WERI-Rb-1 (cell line): ENCODE measurements at regions not wholly inside any gene's neighbourhood (a gene's known extent, or its start where the extent isn't known, plus 50 kb on each side); places are given as distances from the start of the nearest gene placed in this dataset.
"Not testable (repeated sequence)": the region's sequence is repeated elsewhere in the genome, so short reads cannot be mapped to it uniquely, and the experiment has no call there.

Experiments used
- DNase-seq: peaks from one replicate; pipeline ENCODE4 v3.0.0-alpha.2; 2020
- H3K27ac ChIP-seq: fragments of 250-450 bp; sonication (Bioruptor Pico); 2 replicates; pipeline ENCODE4 v1.5.1; 2020; ENCODE audit warnings: mild to moderate bottlenecking, moderate library complexity
- H3K27me3 ChIP-seq: fragments of 250-450 bp; sonication (Bioruptor Pico); 2 replicates; pipeline ENCODE4 v1.5.1; 2021; ENCODE audit warnings: mild to moderate bottlenecking, low read depth, moderate library complexity; ENCODE audit not compliant: insufficient read depth, severe bottlenecking
- H3K36me3 ChIP-seq: fragments of 250-450 bp; sonication (Bioruptor Pico); 2 replicates; pipeline ENCODE4 v1.5.1; 2020; ENCODE audit warnings: mild to moderate bottlenecking, moderate library complexity
- H3K4me3 ChIP-seq: 2 replicates; pipeline ENCODE4 v1.5.1; 2011; ENCODE audit warnings: low read depth, mild to moderate bottlenecking, control low read depth, low read length
- H3K9me3 ChIP-seq: fragments of 250-450 bp; sonication (Bioruptor Pico); 2 replicates; pipeline ENCODE4 v1.5.1; 2021; ENCODE audit warnings: mild to moderate bottlenecking, moderate library complexity; ENCODE audit not compliant: severe bottlenecking

- not testable (repeated sequence) for H3K36me3 ChIP-seq, H3K27ac ChIP-seq, H3K4me3 ChIP-seq, DNase-seq, H3K27me3 ChIP-seq, H3K9me3 ChIP-seq
These were observed 155.9 kb downstream of the CWH43 start for GRCh38 chr4:49141955-49142354.

DNA sequence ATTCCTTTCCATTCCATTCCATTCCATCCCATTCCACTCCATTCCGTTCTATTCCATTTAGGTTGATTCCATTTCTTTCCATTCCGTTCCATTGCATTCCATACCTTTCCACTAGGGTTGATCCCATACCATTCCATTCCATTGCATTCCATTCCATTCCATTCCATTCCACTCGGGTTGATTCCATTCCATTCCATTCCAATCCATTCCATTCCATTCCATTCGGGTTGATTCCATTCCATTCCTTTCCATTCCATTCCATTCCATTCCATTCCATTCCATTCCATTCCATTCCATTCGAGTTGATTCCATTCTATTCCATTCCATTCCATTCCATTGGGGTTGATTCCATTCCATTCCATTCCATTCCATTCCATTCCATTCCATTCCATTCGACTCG lies 161.1 kb downstream of the CWH43 start:
- H3K4me3 ChIP-seq, H3K27ac ChIP-seq, H3K36me3 ChIP-seq, H3K9me3 ChIP-seq, H3K27me3 ChIP-seq, DNase-seq: not testable (repeated sequence)

- H3K27ac ChIP-seq, H3K9me3 ChIP-seq, H3K27me3 ChIP-seq, DNase-seq, H3K4me3 ChIP-seq, H3K36me3 ChIP-seq: not testable (repeated sequence)
These were observed 161.5 kb downstream of the CWH43 start for GRCh38 chr4:49147596-49147995.

DNA sequence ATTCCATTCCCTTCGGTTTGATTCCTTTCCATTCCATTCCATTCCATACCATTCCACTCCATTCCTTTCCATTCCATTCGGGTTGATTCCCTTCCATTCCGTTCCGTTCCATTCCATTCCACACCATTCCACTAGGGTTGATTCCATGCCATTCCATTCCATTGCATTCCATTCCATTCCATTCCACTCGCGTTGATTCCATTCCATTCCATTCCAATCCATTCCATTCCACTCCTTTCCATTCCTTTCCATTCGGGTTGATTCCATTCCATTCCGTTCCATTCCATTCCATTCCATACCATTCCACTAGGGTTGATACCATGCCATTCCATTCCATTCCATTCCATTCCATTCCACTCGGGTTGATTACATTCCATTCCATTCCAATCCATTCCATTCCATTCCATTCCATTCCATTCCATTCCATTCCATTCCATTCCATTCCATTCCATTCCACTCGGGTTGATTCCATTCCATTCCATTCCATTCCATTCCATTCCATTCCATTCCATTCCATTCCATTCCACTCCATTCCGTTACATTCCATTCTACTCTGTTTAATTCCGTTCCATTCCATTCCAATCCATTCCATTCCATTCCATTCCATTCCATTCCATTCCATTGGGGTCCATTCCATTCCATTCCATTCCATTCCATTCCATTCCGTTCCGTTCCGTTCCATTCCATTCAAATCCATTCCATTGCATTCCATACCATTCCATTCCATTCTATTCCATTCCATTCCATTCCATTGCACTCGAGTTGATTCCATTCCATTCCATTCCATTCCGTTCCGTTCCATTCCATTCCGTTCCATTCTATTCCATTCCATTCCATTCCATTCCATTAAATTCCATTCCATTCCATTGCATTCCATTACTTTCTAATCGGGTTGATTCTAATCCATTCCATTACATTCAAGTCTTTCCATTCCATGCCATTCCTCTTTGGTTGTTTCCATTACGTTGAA lies 163.2 kb downstream of the CWH43 start:
- not testable (repeated sequence) for H3K36me3 ChIP-seq, H3K4me3 ChIP-seq, DNase-seq, H3K9me3 ChIP-seq, H3K27ac ChIP-seq, H3K27me3 ChIP-seq

- not testable (repeated sequence) for H3K27ac ChIP-seq, DNase-seq, H3K36me3 ChIP-seq, H3K9me3 ChIP-seq, H3K4me3 ChIP-seq, H3K27me3 ChIP-seq
These were observed 164.4 kb downstream of the CWH43 start for GRCh38 chr4:49150351-49151083.

DNA sequence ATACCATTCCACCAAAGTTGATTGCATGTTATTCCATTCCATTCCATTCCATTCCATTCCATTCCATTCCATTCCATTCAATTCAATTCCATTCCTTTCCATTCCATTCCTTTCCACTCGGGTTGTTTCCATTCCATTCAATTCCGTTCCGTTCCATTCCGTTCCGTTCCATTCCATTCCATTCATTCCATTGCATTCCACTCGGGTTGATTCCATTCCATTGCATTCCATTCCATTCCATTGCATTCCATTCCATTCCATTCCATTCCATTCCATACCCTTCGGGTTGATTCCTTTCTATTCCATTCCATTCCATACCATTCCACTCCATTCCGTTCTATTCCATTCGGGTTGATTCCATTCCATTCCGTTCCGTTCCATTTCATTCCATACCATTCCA lies 166.9 kb downstream of the CWH43 start:
- H3K9me3 ChIP-seq, H3K4me3 ChIP-seq: not testable (repeated sequence)

DNA sequence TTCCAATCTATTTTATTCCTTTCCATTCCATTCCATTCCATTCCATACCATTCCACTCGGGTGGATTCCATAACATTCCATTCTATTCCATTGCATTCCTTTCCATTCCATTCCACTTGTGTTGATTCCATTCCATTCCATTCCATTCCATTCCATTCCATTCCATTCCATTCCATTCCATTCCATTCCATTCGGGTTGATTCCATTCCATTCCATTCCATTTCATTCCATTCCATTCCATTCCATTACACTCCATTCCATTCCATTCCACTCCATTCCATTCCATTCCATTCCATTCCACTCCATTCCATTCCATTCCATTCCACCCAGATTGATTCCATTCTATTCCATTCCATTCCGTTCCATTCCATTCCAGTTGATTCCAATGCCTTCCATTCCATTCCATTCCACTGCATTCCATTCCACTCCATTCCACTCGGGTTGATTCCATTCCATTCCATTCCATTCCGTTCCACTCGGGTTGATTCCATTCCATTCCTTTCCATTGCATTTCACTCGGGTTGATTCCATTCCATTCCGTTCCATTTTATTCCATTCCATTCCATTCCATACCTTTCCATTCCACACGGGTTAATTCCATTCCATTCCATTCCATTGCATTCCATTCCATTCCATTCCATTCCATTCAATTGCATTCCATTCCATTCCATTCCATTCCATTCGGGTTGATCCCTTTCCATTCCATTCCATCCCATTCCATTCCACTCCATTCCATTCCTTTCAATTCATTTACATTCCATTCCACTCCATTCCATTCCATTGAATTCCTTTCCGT lies 168.4 kb downstream of the CWH43 start:
- not testable (repeated sequence) for H3K4me3 ChIP-seq, H3K9me3 ChIP-seq, H3K36me3 ChIP-seq, DNase-seq, H3K27me3 ChIP-seq, H3K27ac ChIP-seq

More for the DNA sequence above, 166.9 kb downstream of the CWH43 start:
- not testable (repeated sequence) for H3K27me3 ChIP-seq, DNase-seq, H3K36me3 ChIP-seq, H3K27ac ChIP-seq

DNA sequence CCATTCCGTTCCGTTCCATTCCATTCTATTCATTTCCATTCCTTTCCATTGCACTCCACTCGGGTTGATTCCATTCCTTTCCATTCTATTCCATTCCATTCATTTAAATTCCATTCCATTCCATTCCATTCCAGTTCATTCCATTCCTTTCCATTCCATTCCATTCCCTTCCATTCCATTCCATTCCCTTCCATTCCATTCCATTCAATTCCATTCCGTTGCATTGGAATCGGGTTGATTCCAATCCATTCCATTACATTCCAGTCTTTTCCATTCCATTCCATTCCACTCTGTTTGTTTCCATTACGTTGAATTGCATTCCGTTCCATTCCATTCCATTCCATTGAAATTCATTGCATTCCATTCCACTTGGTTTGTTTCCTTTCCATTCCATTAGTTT lies 169.2 kb downstream of the CWH43 start:
- H3K27me3 ChIP-seq, H3K9me3 ChIP-seq, H3K27ac ChIP-seq, DNase-seq, H3K4me3 ChIP-seq, H3K36me3 ChIP-seq: not testable (repeated sequence)

DNA sequence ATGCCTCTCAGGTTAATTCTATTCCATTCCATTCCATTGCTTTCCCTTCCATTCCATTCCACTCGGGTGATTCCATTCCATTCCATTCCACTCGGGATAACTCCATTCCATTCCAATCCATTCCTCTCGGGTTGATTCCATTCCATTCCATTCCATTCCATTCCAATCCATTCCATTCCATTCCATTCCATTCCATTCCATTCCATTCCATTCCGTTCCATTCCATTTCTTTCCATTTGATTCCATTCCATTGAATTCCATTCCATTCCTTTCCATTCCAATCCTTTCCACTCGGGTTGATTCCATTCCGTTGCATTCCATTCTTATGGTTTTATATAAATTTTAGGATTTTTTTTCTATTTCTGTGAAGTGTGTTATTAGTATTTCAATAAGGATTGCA lies 170.2 kb downstream of the CWH43 start:
- H3K36me3 ChIP-seq, H3K27ac ChIP-seq, H3K27me3 ChIP-seq, H3K9me3 ChIP-seq, DNase-seq, H3K4me3 ChIP-seq: not testable (repeated sequence)

DNA sequence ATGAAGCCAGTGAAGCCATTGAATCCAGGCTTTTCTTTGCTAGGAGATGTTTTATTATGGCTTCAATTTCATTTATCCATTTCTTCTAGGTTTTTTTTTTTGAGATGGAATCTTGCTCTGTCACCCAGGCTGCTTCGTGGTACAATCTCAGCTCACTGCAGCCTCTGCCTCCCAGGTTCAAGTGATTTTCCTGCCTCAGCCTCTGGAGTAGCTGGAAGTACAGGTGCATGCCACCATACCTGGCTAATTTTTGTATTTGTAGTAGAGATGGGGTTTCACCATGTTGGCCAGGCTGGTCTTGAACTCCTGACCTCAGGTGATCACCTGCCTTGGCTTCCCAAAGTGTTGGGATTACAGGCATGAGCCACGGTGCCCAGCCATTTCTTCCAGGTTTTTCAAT lies 171.6 kb downstream of the CWH43 start:
- not testable (repeated sequence) for H3K4me3 ChIP-seq, H3K36me3 ChIP-seq, DNase-seq, H3K27me3 ChIP-seq, H3K27ac ChIP-seq, H3K9me3 ChIP-seq

DNA sequence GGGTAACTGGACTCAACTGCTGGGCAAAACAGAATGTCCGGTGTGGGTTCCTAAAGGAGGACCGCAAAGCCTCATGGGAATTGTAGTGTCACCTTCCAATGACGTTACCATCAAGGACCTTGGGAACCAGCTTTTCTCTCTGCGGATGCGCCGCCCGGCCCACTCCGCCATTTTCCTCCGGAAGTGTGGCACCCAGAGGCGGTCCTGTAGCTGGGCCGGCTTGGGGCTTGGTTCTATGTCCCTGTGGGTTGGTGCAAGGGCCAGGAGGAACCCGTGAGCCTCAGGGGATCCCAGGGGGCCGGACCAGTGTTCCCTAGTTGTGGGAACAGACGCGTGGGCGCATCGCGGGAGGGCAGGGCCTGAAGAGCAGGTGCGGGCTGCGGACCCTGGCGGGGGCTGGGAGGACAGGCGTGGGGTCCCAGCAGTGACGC lies 175.1 kb downstream of the CWH43 start:
- H3K4me3 ChIP-seq, H3K9me3 ChIP-seq, H3K27ac ChIP-seq, H3K36me3 ChIP-seq, DNase-seq, H3K27me3 ChIP-seq: not testable (repeated sequence)

DNA sequence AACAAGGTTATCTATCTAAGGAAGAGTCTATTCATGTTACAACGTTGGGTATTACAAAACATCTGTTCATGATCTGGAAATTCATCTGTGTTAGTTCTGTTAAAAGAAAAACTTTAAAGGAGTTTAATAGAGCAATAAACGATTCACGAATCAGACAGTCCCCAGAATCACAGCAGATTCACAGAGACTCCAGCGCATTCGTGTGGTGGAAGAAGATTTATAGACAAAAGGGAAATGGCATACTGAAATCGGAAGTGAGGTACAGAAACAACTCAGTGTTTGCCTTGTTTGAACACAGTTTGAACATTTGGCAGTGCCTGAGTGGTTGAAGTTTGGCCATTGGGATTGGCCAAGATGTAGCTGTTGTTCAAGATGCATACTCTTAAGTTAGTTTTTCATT lies 178.8 kb downstream of the CWH43 start:
- not testable (repeated sequence) for H3K9me3 ChIP-seq, H3K27me3 ChIP-seq, H3K36me3 ChIP-seq, H3K4me3 ChIP-seq, DNase-seq, H3K27ac ChIP-seq

GRCh38 chr4:49177847-49178246 lies 191.8 kb downstream of the CWH43 start:
- not testable (repeated sequence) for H3K27me3 ChIP-seq, H3K9me3 ChIP-seq, H3K36me3 ChIP-seq, DNase-seq, H3K27ac ChIP-seq, H3K4me3 ChIP-seq

- H3K36me3 ChIP-seq, H3K9me3 ChIP-seq, H3K4me3 ChIP-seq, H3K27ac ChIP-seq, H3K27me3 ChIP-seq, DNase-seq: not testable (repeated sequence)
These were observed 195.0 kb downstream of the CWH43 start for GRCh38 chr4:49181088-49181487.
